ENCODE measurements at regions not wholly inside any gene's neighbourhood (a gene's known extent, or its start where the extent isn't known, plus 50 kb on each side); places are given as distances from the start of the nearest gene placed in this dataset.
"Not testable (repeated sequence)": the region's sequence is repeated elsewhere in the genome, so short reads cannot be mapped to it uniquely, and the experiment has no call there.

- no peak for DNase-seq
These were observed 124.5 kb upstream of the OSTN start for GRCh38 chr3:191074511-191074910.

GRCh38 chr3:191070762-191071403, 128.2 kb upstream of the OSTN start:
- DNase-seq: no peak

- DNase-seq: no peak
These were observed 128.8 kb upstream of the OSTN start for GRCh38 chr3:191070201-191070600.

GRCh38 chr3:191068946-191069813, 129.9 kb upstream of the OSTN start:
- no peak for DNase-seq

- DNase-seq: no peak
These were observed 132.4 kb upstream of the OSTN start for GRCh38 chr3:191066669-191067068.

- no peak for DNase-seq
These were observed 133.7 kb upstream of the OSTN start for GRCh38 chr3:191065181-191065805.

- no peak for DNase-seq
These were observed 148.0 kb upstream of the OSTN start for GRCh38 chr3:191051037-191051436.

- no peak for DNase-seq
These were observed 151.1 kb upstream of the OSTN start for GRCh38 chr3:191047930-191048329.

GRCh38 chr3:191030929-191031328, 168.1 kb upstream of the OSTN start:
- DNase-seq: no peak

GRCh38 chr3:191030491-191030890, 168.0 kb upstream of the GMNC start:
- no peak for DNase-seq

GRCh38 chr3:191026746-191027145, 164.3 kb upstream of the GMNC start:
- DNase-seq: no peak

- DNase-seq: no peak
These were observed 158.4 kb upstream of the GMNC start for GRCh38 chr3:191020730-191021396.

GRCh38 chr3:191019855-191020254, 157.4 kb upstream of the GMNC start:
- no peak for DNase-seq

- not testable (repeated sequence) for DNase-seq
These were observed 153.5 kb upstream of the GMNC start for GRCh38 chr3:191015960-191016359.

GRCh38 chr3:191008074-191008473, 145.6 kb upstream of the GMNC start:
- DNase-seq: no peak

GRCh38 chr3:191005790-191006189, 143.3 kb upstream of the GMNC start:
- no peak for DNase-seq

GRCh38 chr3:191003742-191004141, 141.2 kb upstream of the GMNC start:
- no peak for DNase-seq

- no peak for DNase-seq
These were observed 133.8 kb upstream of the GMNC start for GRCh38 chr3:190996181-190996775.

GRCh38 chr3:190995156-190995555, 132.7 kb upstream of the GMNC start:
- DNase-seq: no peak

GRCh38 chr3:190990898-190991297, 128.4 kb upstream of the GMNC start:
- no peak for DNase-seq

- DNase-seq: no peak
These were observed 126.7 kb upstream of the GMNC start for GRCh38 chr3:190989218-190989617.

GRCh38 chr3:190988102-190988501, 125.6 kb upstream of the GMNC start:
- no peak for DNase-seq
